GM12864 (cell line): ENCODE measurements at regions not wholly inside any gene's neighbourhood (a gene's known extent, or its start where the extent isn't known, plus 50 kb on each side); places are given as distances from the start of the nearest gene placed in this dataset.

ENCODE experiments used
- DNase-seq: peaks from one replicate; pipeline ENCODE4 v3.0.0-alpha.2; 2011; ENCODE audit warnings: low read depth
- H3K4me3 ChIP-seq: 2 replicates; pipeline ENCODE4 v1.5.1; 2011; ENCODE audit warnings: mild to moderate bottlenecking, low read depth, low read length, control low read depth
- TF ChIP-seq, protein P1 (sequence below): IDR thresholded peaks from 2 replicates; pipeline ENCODE4 v1.5.1; 2011; ENCODE audit warnings: low read depth, mild to moderate bottlenecking, moderate library complexity, low read length, control low read depth, inconsistent platforms; ENCODE audit errors: missing control alignments

DNA sequence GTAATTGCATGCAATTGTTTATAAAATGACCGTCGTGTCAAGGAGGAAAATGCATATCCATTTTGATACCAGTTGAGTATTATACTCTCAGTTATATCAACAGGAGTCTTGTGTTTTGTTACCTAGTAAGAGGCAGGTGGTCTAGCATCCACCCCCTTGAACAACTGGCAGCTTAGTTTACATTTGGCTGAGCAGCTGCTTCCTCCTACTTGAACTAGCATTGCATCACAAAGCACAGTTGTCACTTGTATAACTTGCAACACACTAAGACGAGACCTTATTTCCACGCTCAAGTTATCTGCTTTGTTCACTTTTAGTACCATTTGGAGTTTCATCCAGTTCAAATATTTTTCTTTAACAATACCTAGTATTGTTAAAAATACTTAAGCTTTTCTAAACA lies 75.4 kb upstream of the UBE2E3 start:
- H3K4me3 ChIP-seq, result no peak overlapping the region
- TF ChIP-seq, protein P1, sequence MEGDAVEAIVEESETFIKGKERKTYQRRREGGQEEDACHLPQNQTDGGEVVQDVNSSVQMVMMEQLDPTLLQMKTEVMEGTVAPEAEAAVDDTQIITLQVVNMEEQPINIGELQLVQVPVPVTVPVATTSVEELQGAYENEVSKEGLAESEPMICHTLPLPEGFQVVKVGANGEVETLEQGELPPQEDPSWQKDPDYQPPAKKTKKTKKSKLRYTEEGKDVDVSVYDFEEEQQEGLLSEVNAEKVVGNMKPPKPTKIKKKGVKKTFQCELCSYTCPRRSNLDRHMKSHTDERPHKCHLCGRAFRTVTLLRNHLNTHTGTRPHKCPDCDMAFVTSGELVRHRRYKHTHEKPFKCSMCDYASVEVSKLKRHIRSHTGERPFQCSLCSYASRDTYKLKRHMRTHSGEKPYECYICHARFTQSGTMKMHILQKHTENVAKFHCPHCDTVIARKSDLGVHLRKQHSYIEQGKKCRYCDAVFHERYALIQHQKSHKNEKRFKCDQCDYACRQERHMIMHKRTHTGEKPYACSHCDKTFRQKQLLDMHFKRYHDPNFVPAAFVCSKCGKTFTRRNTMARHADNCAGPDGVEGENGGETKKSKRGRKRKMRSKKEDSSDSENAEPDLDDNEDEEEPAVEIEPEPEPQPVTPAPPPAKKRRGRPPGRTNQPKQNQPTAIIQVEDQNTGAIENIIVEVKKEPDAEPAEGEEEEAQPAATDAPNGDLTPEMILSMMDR, result no peak
- DNase-seq, result no peak

DNA sequence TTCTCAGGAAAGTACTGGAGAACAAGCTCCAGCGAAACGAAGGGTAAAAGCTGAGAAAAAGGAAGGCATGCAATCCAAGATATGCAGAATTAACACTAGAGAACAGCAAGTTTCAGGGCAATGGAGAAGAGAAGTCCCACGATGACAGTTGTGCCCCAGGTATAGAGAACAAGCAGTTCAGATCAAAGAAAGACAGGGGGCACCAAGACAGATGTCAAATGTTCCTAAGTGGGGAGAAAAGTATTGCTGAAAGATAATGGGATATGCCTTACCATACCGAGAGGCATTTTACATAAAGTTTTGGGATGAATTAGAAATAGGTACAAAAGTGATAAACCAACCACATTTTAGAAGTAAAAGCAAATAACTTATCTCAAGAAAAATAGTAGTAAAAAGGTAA lies 79.1 kb upstream of the UBE2E3 start:
- H3K4me3 ChIP-seq, result no peak overlapping the region
- TF ChIP-seq, protein P1, result no peak
- DNase-seq, result no peak

DNA sequence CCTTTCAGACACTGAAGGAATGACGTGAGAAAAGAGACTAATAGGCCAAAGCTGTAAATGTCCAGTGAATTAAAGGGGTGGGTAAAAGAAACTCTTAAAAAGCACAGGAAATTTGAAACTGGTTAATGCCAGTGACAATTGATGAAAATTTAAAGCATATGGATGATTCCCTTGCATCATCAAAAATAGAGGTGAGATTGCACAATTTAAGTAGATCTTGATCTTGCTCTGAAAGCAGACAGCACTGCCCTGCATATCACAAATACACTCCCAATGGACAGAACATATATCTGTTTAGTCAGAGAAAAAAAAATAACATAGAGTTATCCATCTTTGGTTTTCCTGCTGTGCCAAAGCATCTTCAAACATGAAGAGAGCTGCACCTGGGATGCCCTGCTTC lies 86.7 kb upstream of the UBE2E3 start:
- no peak for DNase-seq
- TF ChIP-seq, protein P1, result no peak
- H3K4me3 ChIP-seq, result no peak overlapping the region

DNA sequence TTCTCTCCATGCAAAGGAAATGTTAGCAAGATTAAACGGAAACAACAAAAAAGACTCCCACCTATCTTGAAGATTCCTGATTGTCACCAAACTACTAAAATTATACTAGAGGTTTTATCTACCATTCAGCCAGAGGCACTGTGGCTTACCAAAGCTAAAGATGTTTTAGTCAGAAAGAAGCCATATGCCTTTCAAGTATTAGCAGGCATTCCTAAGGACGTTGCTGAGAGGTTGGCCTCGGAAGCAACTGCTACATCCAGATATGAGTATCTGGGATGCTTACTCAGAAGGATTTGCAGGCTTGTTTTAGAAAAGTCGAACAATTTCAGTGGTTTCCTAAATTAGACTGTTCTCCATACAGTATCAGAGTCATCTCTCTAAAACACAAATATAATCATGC lies 88.3 kb upstream of the UBE2E3 start:
- no peak for DNase-seq
- H3K4me3 ChIP-seq, result no peak overlapping the region
- TF ChIP-seq, protein P1, result no peak

DNA sequence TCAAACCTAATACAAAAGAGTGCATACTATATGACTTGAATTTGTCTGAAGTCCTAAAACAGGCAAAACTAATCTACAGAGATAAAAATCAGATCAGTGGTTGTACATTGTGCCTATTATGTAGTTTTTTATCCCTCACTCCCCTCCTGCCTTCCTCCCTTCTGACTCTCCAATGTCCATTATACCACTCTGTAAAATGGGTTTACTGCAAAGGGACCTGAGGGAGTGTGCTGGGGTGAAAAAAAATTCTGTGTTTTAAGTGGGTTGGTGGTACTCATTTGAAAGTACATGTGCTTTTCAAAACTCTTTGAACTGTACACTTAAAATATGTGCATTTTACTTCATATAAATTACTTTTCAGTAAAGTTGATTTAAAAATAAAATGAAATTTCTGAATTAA lies 89.0 kb upstream of the UBE2E3 start:
- H3K4me3 ChIP-seq, result no peak overlapping the region
- DNase-seq, result no peak
- TF ChIP-seq, protein P1, result no peak

DNA sequence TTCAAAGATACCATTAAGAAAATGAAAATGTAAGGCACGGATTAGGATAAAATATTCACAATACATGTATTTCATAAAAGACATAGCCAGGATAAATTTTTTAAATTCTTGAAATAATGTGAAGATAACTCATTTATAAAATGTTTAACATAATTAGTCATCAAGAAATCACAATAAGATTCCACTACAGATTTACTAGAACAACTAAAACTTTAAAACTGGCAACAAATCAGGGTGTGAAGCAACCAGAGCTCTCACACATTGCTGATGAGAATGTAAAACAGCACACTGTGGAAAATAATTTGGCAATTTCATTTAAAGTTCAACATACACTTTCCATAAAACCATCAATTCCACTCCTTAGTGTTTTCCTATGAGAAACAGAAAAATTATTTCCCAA lies 89.6 kb upstream of the UBE2E3 start:
- H3K4me3 ChIP-seq, result no peak overlapping the region
- DNase-seq, result no peak
- TF ChIP-seq, protein P1, result no peak

DNA sequence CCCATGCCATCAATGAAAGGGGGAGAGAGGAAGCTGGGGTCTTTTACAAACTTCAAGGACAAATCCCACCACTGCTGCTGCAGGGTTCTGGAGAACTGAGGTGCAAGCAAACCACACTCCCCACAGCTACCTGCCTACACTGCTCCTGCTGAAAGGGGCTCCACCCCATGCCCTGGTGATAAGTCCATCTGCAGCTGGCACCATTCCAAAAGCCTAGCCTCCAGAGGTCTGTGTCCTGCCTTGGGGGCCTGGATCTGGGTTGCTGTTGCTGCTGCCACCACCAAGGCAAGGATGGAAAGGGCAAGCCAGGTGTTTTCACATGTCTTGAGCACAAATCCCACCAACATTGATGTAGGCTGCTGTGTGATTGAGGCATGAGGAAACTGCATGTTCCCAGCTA lies 97.4 kb upstream of the UBE2E3 start:
- TF ChIP-seq, protein P1, result no peak
- H3K4me3 ChIP-seq, result no peak overlapping the region
- no peak for DNase-seq
